IMR-90 (cell line): ENCODE measurements at regions not wholly inside any gene's neighbourhood (a gene's known extent, or its start where the extent isn't known, plus 50 kb on each side); places are given as distances from the start of the nearest gene placed in this dataset.

ENCODE experiments used
- ATAC-seq: fragments of 200-7000 bp; cut with Tn5 transposase; 2 replicates; pipeline ENCODE4 v1.9.1; 2020; ENCODE audit warnings: low read depth, mild to moderate bottlenecking, moderate library complexity
- BruUV-seq: library from RNA; stranded (reverse); fragments of 400-500 nt; replicated peaks from 2 replicates; lab custom pipeline; 2021; lab: Mats Ljungman, UMichigan
- CTCF ChIA-PET: fragments of 300-600 bp; formaldehyde crosslinking; extraction: SDS; loops from one replicate; lab custom pipeline; 2021; ENCODE audit warnings: antibody characterized with exemption; lab: Yijun Ruan, JAX
- POLR2A ChIA-PET: fragments of 300-600 bp; sonication (Branson Sonifier 250); formaldehyde crosslinking; loops from one replicate; lab custom pipeline; 2022; ENCODE audit warnings: antibody characterized with exemption; ENCODE audit not compliant: unreplicated experiment; lab: Charles Lee
- DNase-seq: peaks from one replicate; pipeline ENCODE4 v3.0.0; 2013
- H2AFZ ChIP-seq: replicated peaks from 2 replicates; pipeline ENCODE3; 2013; ENCODE audit warnings: low read length, mild to moderate bottlenecking; ENCODE audit not compliant: poor library complexity
- H2AK5ac ChIP-seq: 2 replicates; pipeline ENCODE4 v1.6.1; 2013; ENCODE audit warnings: low read depth, low read length, inconsistent platforms
- H2AK9ac ChIP-seq: replicated peaks from 2 replicates; pipeline ENCODE3; 2013; ENCODE audit warnings: mild to moderate bottlenecking, low read depth, low read length, moderate library complexity; ENCODE audit not compliant: poor library complexity
- H2BK120ac ChIP-seq: 2 replicates; pipeline ENCODE4 v1.6.1; 2013; ENCODE audit warnings: low read depth, low read length, inconsistent platforms
- H2BK15ac ChIP-seq: 3 replicates; pipeline ENCODE4 v1.6.1; 2013; ENCODE audit warnings: low read depth, low read length, inconsistent platforms
- H2BK20ac ChIP-seq: 2 replicates; pipeline ENCODE4 v1.6.1; 2013; ENCODE audit warnings: low read depth, mild to moderate bottlenecking, inconsistent platforms, low read length, moderate library complexity
- H2BK5ac ChIP-seq: 2 replicates; pipeline ENCODE4 v1.6.1; 2013; ENCODE audit warnings: mild to moderate bottlenecking, low read depth, low read length, inconsistent platforms; ENCODE audit not compliant: poor library complexity, severe bottlenecking
- H3K14ac ChIP-seq: replicated peaks from 2 replicates; pipeline ENCODE4 v1.6.1; 2013; ENCODE audit warnings: low read depth, low read length, inconsistent platforms
- H3K18ac ChIP-seq: 2 replicates; pipeline ENCODE4 v1.6.1; 2013; ENCODE audit warnings: low read depth, low read length, control low read depth
- H3K23ac ChIP-seq: 2 replicates; pipeline ENCODE4 v1.6.1; 2013; ENCODE audit warnings: low read depth, low read length, inconsistent platforms
- H3K27ac ChIP-seq: 2 replicates; pipeline ENCODE4 v1.5.1; 2013; ENCODE audit warnings: mild to moderate bottlenecking, control low read depth, low read length; ENCODE audit not compliant: insufficient read depth
- H3K27me3 ChIP-seq: 2 replicates; pipeline ENCODE4 v1.6.1; 2013; ENCODE audit warnings: low read length; ENCODE audit not compliant: control insufficient read depth, insufficient read depth
- H3K36me3 ChIP-seq: 2 replicates; pipeline ENCODE4 v1.6.1; 2013; ENCODE audit warnings: low read length, mixed read lengths; ENCODE audit not compliant: control insufficient read depth, insufficient read depth
- H3K4ac ChIP-seq: 2 replicates; pipeline ENCODE4 v1.6.1; 2013; ENCODE audit warnings: low read depth, low read length, inconsistent platforms
- H3K4me1 ChIP-seq: 2 replicates; pipeline ENCODE4 v1.6.1; 2013; ENCODE audit warnings: low read length, mixed read lengths; ENCODE audit not compliant: control insufficient read depth, insufficient read depth
- H3K4me2 ChIP-seq: 2 replicates; pipeline ENCODE4 v1.6.1; 2013; ENCODE audit warnings: low read depth, mild to moderate bottlenecking, control low read depth, low read length, moderate library complexity
- H3K4me3 ChIP-seq: 2 replicates; pipeline ENCODE4 v1.5.1; 2013; ENCODE audit warnings: low read depth, mild to moderate bottlenecking, control low read depth, low read length, moderate library complexity; ENCODE audit not compliant: insufficient read depth
- H3K56ac ChIP-seq: 2 replicates; pipeline ENCODE4 v1.6.1; 2013; ENCODE audit warnings: low read length, inconsistent platforms; ENCODE audit not compliant: insufficient read depth; ENCODE audit errors: extremely low read depth
- H3K79me1 ChIP-seq, 2 experiments: 2 replicates each; pipeline ENCODE4 v1.6.1; 2013; ENCODE audit warnings: low read length in 2 of 2, inconsistent platforms in 1 of 2, low read depth in 1 of 2
- H3K9ac ChIP-seq: 2 replicates; pipeline ENCODE4 v1.6.1; 2013; ENCODE audit warnings: low read depth, low read length, control low read depth
- H3K9me1 ChIP-seq: 2 replicates; pipeline ENCODE4 v1.6.1; 2013; ENCODE audit warnings: low read length, inconsistent platforms; ENCODE audit not compliant: insufficient read depth
- H3K9me3 ChIP-seq: 2 replicates; pipeline ENCODE4 v1.6.1; 2013; ENCODE audit warnings: low read length; ENCODE audit not compliant: control insufficient read depth, insufficient read depth
- H4K20me1 ChIP-seq: 2 replicates; pipeline ENCODE4 v1.6.1; 2013; ENCODE audit warnings: low read length, inconsistent platforms; ENCODE audit not compliant: insufficient read depth
- H4K5ac ChIP-seq: 2 replicates; pipeline ENCODE4 v1.6.1; 2013; ENCODE audit warnings: mild to moderate bottlenecking, low read depth, low read length, control low read depth
- H4K8ac ChIP-seq, 2 experiments: 2 replicates each; pipeline ENCODE4 v1.6.1; 2013; ENCODE audit warnings: low read depth in 2 of 2, low read length in 2 of 2, control low read depth in 1 of 2, inconsistent platforms in 1 of 2
- H4K91ac ChIP-seq: 2 replicates; pipeline ENCODE4 v1.6.1; 2013; ENCODE audit warnings: low read depth, low read length, inconsistent platforms; ENCODE audit not compliant: insufficient read depth
- CEBPB ChIP-seq: IDR thresholded peaks from 2 replicates; pipeline ENCODE4 v1.6.1; 2012; ENCODE audit warnings: low read depth, low read length, improper control_type of control experiment
- CHD1 ChIP-seq: IDR thresholded peaks from 2 replicates; pipeline ENCODE4 v1.6.1; 2012; ENCODE audit warnings: low read depth, low read length, improper control_type of control experiment
- MAFK ChIP-seq: IDR thresholded peaks from 2 replicates; pipeline ENCODE4 v1.6.1; 2012; ENCODE audit warnings: low read depth, low read length, improper control_type of control experiment
- MAZ ChIP-seq: IDR thresholded peaks from 2 replicates; pipeline ENCODE4 v1.6.1; 2012; ENCODE audit warnings: low read depth, mild to moderate bottlenecking, low read length, improper control_type of control experiment, moderate library complexity, borderline replicate concordance
- MXI1 ChIP-seq: IDR thresholded peaks from 2 replicates; pipeline ENCODE4 v1.6.1; 2012; ENCODE audit warnings: low read depth, mild to moderate bottlenecking, low read length, moderate library complexity, borderline replicate concordance
- NFE2L2 ChIP-seq: fragments of 150-350 bp; IDR thresholded peaks from 2 replicates; pipeline ENCODE4 v1.6.1; 2016; ENCODE audit warnings: low read depth, mild to moderate bottlenecking, low read length
- POLR2A ChIP-seq: IDR thresholded peaks from 2 replicates; pipeline ENCODE4 v1.6.1; 2012; ENCODE audit warnings: mild to moderate bottlenecking, low read depth, low read length
- RAD21 ChIP-seq: IDR thresholded peaks from 2 replicates; pipeline ENCODE4 v1.6.1; 2012; ENCODE audit warnings: low read length, improper control_type of control experiment
- RCOR1 ChIP-seq: IDR thresholded peaks from 2 replicates; pipeline ENCODE4 v1.6.1; 2012; ENCODE audit warnings: mild to moderate bottlenecking, low read length, improper control_type of control experiment; ENCODE audit not compliant: insufficient replicate concordance
- SMC3 ChIP-seq: fragments of 150-350 bp; IDR thresholded peaks from 2 replicates; pipeline ENCODE4 v1.6.1; 2016; ENCODE audit warnings: low read depth, mild to moderate bottlenecking, antibody characterized with exemption, low read length, moderate library complexity
- WGBS, 2 experiments: methylation state at CpG; one replicate each; pipeline versions ENCODE4 v1.1.5 to v1.1.7; 2013; ENCODE audit warnings: missing lambda C conversion rate in 2 of 2; ENCODE audit not compliant: insufficient read length in 1 of 2; ENCODE audit errors: extremely low coverage in 2 of 2; 5-methylcytosine and 5-hydroxymethylcytosine counted together
- dilution Hi-C: fragments of 300-500 bp; cut with HindIII; formaldehyde crosslinking; loops from one replicate; pipeline ENCODE4 v1.14.3; 2018; ENCODE audit warnings: low sequenced_read_pairs; ENCODE audit not compliant: unreplicated experiment
- in situ Hi-C: fragments of 300-500 bp; cut with MboI; formaldehyde crosslinking; loops from 3 replicates; pipeline ENCODE4 v1.14.3; 2019; ENCODE audit warnings: low sequenced_read_pairs, inconsistent platforms, mixed read lengths
- intact Hi-C: fragments of 100-400 bp; cut with micrococcal nuclease; formaldehyde crosslinking; loops from 2 replicates; pipeline ENCODE4 v1.10.0; 2022
- TF ChIP-seq, protein P1 (sequence below): fragments of 150-350 bp; IDR thresholded peaks from 2 replicates; pipeline ENCODE4 v1.6.1; 2016; ENCODE audit warnings: low read depth, mild to moderate bottlenecking, low read length, moderate library complexity, borderline replicate concordance
- TF ChIP-seq, protein P2 (sequence below): fragments of 150-350 bp; IDR thresholded peaks from 2 replicates; pipeline ENCODE4 v1.6.1; 2017; ENCODE audit warnings: mild to moderate bottlenecking, antibody characterized with exemption, low read length, low read depth
- TF ChIP-seq, protein P3 (sequence below): conservative IDR thresholded peaks from 2 replicates; pipeline ENCODE4 v1.5.1; 2012; ENCODE audit warnings: mild to moderate bottlenecking, low read depth, low read length, improper control_type of control experiment

DNA sequence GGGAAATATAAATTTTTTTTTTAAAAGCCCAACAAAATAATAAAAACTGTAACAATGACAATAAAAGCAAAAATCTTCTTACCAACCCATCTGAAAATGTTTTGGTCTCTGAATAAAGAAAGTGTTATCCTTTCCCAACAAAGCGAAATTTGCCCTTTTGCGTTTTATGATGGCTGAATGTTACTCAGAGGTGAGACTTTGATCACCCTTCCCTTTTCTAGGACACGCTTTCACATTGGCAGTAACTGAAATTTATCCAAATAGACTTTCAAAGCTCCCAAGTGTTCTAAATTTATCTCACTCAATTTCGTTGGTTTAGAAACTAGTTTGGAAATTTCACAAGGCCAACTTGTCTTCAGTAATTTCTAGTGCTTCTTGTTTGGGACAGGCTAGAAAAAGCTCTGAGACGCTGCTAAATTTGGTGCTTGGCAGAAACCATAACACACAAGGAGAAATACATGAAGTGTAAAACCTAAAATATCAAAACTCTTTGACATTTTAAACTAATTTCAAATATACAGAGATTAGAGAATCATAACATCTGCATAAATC is 354.5 kb upstream of the CITED2 start:
- peaks cover 3% of the 10 kb centered on the region; the same call in 1 of the 2 replicates for H3K9me1 ChIP-seq
- H3K18ac ChIP-seq = no peak overlapping the region
- H3K9me3 ChIP-seq = no peaks in the 10 kb centered on the region
- POLR2A ChIA-PET = no interaction called here
- CTCF ChIA-PET = no interaction called here
- H3K4me2 ChIP-seq = no peak overlapping the region
- no peak overlapping the region for H3K4me3 ChIP-seq
- no peaks in the 10 kb centered on the region for H3K79me1 ChIP-seq
- no peak for DNase-seq
- TF ChIP-seq POLR2A = no peak
- TF ChIP-seq, protein P1, sequence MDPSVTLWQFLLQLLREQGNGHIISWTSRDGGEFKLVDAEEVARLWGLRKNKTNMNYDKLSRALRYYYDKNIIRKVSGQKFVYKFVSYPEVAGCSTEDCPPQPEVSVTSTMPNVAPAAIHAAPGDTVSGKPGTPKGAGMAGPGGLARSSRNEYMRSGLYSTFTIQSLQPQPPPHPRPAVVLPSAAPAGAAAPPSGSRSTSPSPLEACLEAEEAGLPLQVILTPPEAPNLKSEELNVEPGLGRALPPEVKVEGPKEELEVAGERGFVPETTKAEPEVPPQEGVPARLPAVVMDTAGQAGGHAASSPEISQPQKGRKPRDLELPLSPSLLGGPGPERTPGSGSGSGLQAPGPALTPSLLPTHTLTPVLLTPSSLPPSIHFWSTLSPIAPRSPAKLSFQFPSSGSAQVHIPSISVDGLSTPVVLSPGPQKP = no peak
- TF ChIP-seq MXI1 = no peak
- no peak for TF ChIP-seq CHD1
- TF ChIP-seq NFE2L2 = no peak
- no peak for TF ChIP-seq RCOR1
- TF ChIP-seq SMC3 = no peak
- TF ChIP-seq MAZ = no peak
- TF ChIP-seq RAD21 = no peak
- TF ChIP-seq MAFK = no peak
- TF ChIP-seq, protein P2, sequence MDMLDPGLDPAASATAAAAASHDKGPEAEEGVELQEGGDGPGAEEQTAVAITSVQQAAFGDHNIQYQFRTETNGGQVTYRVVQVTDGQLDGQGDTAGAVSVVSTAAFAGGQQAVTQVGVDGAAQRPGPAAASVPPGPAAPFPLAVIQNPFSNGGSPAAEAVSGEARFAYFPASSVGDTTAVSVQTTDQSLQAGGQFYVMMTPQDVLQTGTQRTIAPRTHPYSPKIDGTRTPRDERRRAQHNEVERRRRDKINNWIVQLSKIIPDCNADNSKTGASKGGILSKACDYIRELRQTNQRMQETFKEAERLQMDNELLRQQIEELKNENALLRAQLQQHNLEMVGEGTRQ = no peak
- TF ChIP-seq, protein P3, sequence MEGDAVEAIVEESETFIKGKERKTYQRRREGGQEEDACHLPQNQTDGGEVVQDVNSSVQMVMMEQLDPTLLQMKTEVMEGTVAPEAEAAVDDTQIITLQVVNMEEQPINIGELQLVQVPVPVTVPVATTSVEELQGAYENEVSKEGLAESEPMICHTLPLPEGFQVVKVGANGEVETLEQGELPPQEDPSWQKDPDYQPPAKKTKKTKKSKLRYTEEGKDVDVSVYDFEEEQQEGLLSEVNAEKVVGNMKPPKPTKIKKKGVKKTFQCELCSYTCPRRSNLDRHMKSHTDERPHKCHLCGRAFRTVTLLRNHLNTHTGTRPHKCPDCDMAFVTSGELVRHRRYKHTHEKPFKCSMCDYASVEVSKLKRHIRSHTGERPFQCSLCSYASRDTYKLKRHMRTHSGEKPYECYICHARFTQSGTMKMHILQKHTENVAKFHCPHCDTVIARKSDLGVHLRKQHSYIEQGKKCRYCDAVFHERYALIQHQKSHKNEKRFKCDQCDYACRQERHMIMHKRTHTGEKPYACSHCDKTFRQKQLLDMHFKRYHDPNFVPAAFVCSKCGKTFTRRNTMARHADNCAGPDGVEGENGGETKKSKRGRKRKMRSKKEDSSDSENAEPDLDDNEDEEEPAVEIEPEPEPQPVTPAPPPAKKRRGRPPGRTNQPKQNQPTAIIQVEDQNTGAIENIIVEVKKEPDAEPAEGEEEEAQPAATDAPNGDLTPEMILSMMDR = no peak
- TF ChIP-seq CEBPB = no peak
- H3K27me3 ChIP-seq = no peaks in the 10 kb centered on the region
- 0 out of 2 replicates have a peak, but pooled peaks cover 2% of the 10 kb centered on the region for H3K4me1 ChIP-seq
- in situ Hi-C loops (no loop called here), dilution Hi-C loops (no loop called here), intact Hi-C loops (no loop called here)
- no peak overlapping the region for H2AK5ac ChIP-seq
- no peak overlapping the region for H3K23ac ChIP-seq
- no peak overlapping the region for H4K5ac ChIP-seq
- no peak overlapping the region for H3K14ac ChIP-seq
- H3K56ac ChIP-seq = no peak overlapping the region
- no peak for ATAC-seq
- H2BK5ac ChIP-seq = no peak overlapping the region
- no peak overlapping the region for H2AFZ ChIP-seq
- H2BK20ac ChIP-seq = no peak overlapping the region
- no peaks in the 10 kb centered on the region for H4K20me1 ChIP-seq
- H3K4ac ChIP-seq = no peak overlapping the region
- H3K36me3 ChIP-seq = no peaks in the 10 kb centered on the region
- H2BK120ac ChIP-seq = no peak overlapping the region
- no CpG with 5 or more reads among the region's 5 CpGs for WGBS, 2 experiments
- no peak overlapping the region for H2AK9ac ChIP-seq
- H4K91ac ChIP-seq = no peak overlapping the region
- H4K8ac ChIP-seq = no peak overlapping the region
- no peak overlapping the region for H2BK15ac ChIP-seq
- no peak overlapping the region for H3K27ac ChIP-seq
- no peak overlapping the region for H3K9ac ChIP-seq
- no TSS peak for BruUV-seq
